ENCODE measurements at regions not wholly inside any gene's neighbourhood (a gene's known extent, or its start where the extent isn't known, plus 50 kb on each side); places are given as distances from the start of the nearest gene placed in this dataset.

DNA sequence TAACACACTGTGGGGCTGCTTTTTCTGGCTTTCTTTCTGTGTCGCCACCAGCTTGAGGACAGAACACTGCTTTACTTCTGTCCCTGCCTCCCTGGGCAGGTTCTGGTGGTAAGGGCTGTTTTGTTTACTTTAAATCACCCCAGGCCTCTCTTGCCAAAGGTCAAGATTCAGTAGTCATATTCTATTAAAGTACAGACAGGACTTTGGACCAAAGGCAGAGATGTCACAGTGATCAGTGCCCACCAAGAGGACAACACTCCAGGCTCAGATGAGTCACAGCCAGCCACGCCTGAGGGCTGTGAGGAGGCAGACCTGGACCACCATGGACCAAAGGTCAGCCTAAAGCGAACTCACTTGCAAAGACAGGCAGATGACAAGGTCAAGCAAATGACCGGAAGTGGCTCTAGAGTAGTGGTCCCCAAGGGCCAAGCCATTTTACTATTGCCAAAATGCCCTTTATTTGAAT, 200.0 kb downstream of the RHOU start (continued):
- TF ChIP-seq, protein P1, sequence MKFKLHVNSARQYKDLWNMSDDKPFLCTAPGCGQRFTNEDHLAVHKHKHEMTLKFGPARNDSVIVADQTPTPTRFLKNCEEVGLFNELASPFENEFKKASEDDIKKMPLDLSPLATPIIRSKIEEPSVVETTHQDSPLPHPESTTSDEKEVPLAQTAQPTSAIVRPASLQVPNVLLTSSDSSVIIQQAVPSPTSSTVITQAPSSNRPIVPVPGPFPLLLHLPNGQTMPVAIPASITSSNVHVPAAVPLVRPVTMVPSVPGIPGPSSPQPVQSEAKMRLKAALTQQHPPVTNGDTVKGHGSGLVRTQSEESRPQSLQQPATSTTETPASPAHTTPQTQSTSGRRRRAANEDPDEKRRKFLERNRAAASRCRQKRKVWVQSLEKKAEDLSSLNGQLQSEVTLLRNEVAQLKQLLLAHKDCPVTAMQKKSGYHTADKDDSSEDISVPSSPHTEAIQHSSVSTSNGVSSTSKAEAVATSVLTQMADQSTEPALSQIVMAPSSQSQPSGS (CRISPR knock-in tag; IDR thresholded peaks at IDR 0.05) = peak; percentile 72
- TF ChIP-seq, protein P2, sequence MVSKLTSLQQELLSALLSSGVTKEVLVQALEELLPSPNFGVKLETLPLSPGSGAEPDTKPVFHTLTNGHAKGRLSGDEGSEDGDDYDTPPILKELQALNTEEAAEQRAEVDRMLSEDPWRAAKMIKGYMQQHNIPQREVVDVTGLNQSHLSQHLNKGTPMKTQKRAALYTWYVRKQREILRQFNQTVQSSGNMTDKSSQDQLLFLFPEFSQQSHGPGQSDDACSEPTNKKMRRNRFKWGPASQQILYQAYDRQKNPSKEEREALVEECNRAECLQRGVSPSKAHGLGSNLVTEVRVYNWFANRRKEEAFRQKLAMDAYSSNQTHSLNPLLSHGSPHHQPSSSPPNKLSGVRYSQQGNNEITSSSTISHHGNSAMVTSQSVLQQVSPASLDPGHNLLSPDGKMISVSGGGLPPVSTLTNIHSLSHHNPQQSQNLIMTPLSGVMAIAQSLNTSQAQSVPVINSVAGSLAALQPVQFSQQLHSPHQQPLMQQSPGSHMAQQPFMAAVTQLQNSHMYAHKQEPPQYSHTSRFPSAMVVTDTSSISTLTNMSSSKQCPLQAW (CRISPR knock-in tag; IDR thresholded peaks at IDR 0.05) = peak; percentile 78; the same call in 1 of the 2 replicates
- TF ChIP-seq ZC3H4 (CRISPR knock-in tag; IDR thresholded peaks at IDR 0.05; ENCODE audit: borderline replicate concordance) (no peak), SALL1 (CRISPR knock-in tag; IDR thresholded peaks at IDR 0.05) (peak; percentile 99), MAZ (IDR thresholded peaks at IDR 0.05; ENCODE audit: borderline replicate concordance, low read depth, low read length) (no peak), MAZ (CRISPR knock-in tag; IDR thresholded peaks at IDR 0.05; ENCODE audit: low read depth) (peak; percentile 23; the same call in 1 of the 2 replicates), KDM4B (CRISPR knock-in tag; IDR thresholded peaks at IDR 0.05) (0 out of 2 replicates have a peak, but pooled peaks have one; percentile 40), PHF8 (CRISPR knock-in tag; IDR thresholded peaks at IDR 0.05) (no peak), KDM6A (CRISPR knock-in tag; IDR thresholded peaks at IDR 0.05; ENCODE audit: low read depth) (peak; percentile 83), POLR2A (IDR thresholded peaks at IDR 0.05; ENCODE audit: insufficient read depth in 1 of 2, low read depth in 2 of 2, low read length in 2 of 2) (no peak), KLF16 (CRISPR knock-in tag; IDR thresholded peaks at IDR 0.05) (peak in 1 of 2 experiments; percentile 72; a peak in 1 of 4 replicates), NR2F1 (CRISPR knock-in tag; IDR thresholded peaks at IDR 0.05) (peak; percentile 94 to 95), FOXM1 (CRISPR knock-in tag; IDR thresholded peaks at IDR 0.05) (no peak), TP53 (CRISPR knock-in tag; conservative IDR thresholded peaks at IDR 0.05) (0 out of 2 replicates have a peak, but pooled peaks have one; percentile 56), SOX6 (IDR thresholded peaks at IDR 0.05) (no peak), SOX6 (CRISPR knock-in tag; IDR thresholded peaks at IDR 0.05) (peak; percentile 88), MZF1 (CRISPR knock-in tag; IDR thresholded peaks at IDR 0.05; ENCODE audit: borderline replicate concordance) (no peak), GFI1 (CRISPR knock-in tag; IDR thresholded peaks at IDR 0.05; ENCODE audit: borderline replicate concordance) (peak; percentile 77; the same call in 1 of the 2 replicates), ZNF30 (CRISPR knock-in tag; IDR thresholded peaks at IDR 0.05) (no peak), CEBPG (CRISPR knock-in tag; IDR thresholded peaks at IDR 0.05) (peak; percentile 13; the same call in 1 of the 2 replicates)
- TF ChIP-seq, protein P3, sequence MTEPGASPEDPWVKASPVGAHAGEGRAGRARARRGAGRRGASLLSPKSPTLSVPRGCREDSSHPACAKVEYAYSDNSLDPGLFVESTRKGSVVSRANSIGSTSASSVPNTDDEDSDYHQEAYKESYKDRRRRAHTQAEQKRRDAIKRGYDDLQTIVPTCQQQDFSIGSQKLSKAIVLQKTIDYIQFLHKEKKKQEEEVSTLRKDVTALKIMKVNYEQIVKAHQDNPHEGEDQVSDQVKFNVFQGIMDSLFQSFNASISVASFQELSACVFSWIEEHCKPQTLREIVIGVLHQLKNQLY (CRISPR knock-in tag; IDR thresholded peaks at IDR 0.05) = peak; percentile 91
- TF ChIP-seq, protein P4, sequence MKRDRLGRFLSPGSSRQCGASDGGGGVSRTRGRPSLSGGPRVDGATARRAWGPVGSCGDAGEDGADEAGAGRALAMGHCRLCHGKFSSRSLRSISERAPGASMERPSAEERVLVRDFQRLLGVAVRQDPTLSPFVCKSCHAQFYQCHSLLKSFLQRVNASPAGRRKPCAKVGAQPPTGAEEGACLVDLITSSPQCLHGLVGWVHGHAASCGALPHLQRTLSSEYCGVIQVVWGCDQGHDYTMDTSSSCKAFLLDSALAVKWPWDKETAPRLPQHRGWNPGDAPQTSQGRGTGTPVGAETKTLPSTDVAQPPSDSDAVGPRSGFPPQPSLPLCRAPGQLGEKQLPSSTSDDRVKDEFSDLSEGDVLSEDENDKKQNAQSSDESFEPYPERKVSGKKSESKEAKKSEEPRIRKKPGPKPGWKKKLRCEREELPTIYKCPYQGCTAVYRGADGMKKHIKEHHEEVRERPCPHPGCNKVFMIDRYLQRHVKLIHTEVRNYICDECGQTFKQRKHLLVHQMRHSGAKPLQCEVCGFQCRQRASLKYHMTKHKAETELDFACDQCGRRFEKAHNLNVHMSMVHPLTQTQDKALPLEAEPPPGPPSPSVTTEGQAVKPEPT (CRISPR knock-in tag; IDR thresholded peaks at IDR 0.05; ENCODE audit: low read depth) = no peak
- TF ChIP-seq, protein P5, sequence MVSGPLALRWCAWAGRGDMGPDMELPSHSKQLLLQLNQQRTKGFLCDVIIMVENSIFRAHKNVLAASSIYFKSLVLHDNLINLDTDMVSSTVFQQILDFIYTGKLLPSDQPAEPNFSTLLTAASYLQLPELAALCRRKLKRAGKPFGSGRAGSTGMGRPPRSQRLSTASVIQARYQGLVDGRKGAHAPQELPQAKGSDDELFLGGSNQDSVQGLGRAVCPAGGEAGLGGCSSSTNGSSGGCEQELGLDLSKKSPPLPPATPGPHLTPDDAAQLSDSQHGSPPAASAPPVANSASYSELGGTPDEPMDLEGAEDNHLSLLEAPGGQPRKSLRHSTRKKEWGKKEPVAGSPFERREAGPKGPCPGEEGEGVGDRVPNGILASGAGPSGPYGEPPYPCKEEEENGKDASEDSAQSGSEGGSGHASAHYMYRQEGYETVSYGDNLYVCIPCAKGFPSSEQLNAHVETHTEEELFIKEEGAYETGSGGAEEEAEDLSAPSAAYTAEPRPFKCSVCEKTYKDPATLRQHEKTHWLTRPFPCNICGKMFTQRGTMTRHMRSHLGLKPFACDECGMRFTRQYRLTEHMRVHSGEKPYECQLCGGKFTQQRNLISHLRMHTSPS (CRISPR knock-in tag; IDR thresholded peaks at IDR 0.05; ENCODE audit: low read depth) = peak; percentile 78; the same call in 1 of the 2 replicates
- TF ChIP-seq, protein P6, sequence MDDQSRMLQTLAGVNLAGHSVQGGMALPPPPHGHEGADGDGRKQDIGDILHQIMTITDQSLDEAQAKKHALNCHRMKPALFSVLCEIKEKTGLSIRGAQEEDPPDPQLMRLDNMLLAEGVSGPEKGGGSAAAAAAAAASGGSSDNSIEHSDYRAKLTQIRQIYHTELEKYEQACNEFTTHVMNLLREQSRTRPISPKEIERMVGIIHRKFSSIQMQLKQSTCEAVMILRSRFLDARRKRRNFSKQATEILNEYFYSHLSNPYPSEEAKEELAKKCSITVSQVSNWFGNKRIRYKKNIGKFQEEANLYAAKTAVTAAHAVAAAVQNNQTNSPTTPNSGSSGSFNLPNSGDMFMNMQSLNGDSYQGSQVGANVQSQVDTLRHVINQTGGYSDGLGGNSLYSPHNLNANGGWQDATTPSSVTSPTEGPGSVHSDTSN (CRISPR knock-in tag; IDR thresholded peaks at IDR 0.05; ENCODE audit: borderline replicate concordance) = no peak

Data from HepG2 (cell line).